ENCODE measurements at regions not wholly inside any gene's neighbourhood (a gene's known extent, or its start where the extent isn't known, plus 50 kb on each side); places are given as distances from the start of the nearest gene placed in this dataset.

DNA sequence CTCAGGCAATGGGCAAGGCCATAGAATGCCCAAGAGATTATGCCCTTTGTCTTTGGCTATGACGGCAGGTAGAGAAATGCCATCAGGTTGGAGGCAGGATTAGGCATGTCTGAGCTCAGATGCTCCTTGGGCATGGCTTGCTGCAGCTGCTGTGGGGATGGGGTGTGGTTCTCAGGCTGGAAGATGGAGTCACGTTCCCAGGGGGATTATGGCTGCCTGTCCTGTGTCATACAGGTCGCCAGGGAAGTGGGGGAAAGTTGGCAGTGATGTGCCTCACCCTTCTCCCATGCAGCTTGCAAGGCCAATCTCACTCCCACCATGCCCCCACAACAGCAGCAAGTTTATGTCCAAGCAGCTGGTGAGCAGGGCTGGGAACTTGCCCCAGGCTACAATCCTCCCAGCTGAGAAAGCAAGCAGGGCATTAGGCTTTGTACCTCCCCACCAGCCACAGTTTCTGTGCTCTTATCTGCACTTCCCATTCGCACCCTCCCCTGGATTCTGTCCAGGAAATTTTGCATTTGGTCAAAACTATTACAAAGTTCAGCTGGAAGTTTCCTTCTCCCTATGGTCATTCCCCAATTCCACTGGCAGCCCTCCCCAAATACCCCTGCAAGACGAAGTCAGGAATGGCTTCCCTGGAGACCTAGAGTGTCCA, 1788.0 kb upstream of the NUDT12 start:
- Mint-ChIP-seq H3K4me3 (no peak overlapping the region), H3K36me3 (no peaks in the 10 kb centered on the region), H3K9me3 (peaks cover 7 to 15% (median 13%) of the 10 kb centered on the region in 3 donors), H3K4me1 (no peaks in the 10 kb centered on the region), H3K27me3 (no peaks in the 10 kb centered on the region), H3K27ac (no peak overlapping the region)
- Histone ChIP-seq H3K4me3 (ENCODE audit: control insufficient read depth in 1 of 2, extremely low read depth in 1 of 2, low read length in 1 of 2) (no peak overlapping the region), H3K27me3 (replicated peaks in 1 of 2; ENCODE audit: control insufficient read depth in 2 of 2, extremely low read depth in 1 of 2, insufficient read depth in 2 of 2, low read length in 1 of 2) (no peaks in the 10 kb centered on the region), H3K4me1 (ENCODE audit: control insufficient read depth in 1 of 2, extremely low read depth in 1 of 2, insufficient read depth in 2 of 2, low read length in 2 of 2) (no peaks in the 10 kb centered on the region), H3K9me3 (no peaks in the 10 kb centered on the region), H3K27ac (ENCODE audit: low read length) (no peak overlapping the region), H3K36me3 (ENCODE audit: control insufficient read depth in 2 of 2, extremely low read depth in 1 of 2, insufficient read depth in 1 of 2, low read length in 1 of 2) (no peaks in the 10 kb centered on the region)
- CTCF ChIA-PET, result no interaction called here
- POLR2A ChIA-PET, result no interaction called here
- WGBS (ENCODE audit: insufficient coverage), result 100% methylated on average over 2 of the region's 5 CpGs
- no peak for ATAC-seq (replicated peaks in 1 of 4)
- DNase-seq, result no peak

DNA sequence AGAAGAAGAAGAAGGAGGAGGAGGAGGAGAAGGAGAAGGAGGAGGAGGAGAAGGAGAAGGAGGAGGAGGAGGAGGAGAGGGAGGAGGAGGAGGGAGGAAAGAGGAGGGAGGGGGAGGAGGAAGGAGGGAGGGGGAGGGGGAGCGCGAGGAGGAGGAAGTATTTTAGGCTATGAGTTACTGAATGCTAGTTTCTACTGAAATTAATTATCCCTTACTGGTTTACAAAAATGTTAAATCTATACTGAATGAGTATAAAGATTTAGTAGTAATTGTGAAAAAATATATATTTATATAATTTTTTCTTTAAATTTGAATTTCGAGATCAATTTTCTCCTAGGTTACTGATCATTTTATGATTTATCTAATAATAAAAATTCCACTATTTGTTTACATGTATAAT, 1769.0 kb upstream of the NUDT12 start:
- H3K36me3 ChIP-seq (ENCODE audit: control insufficient read depth in 2 of 2, extremely low read depth in 1 of 2, insufficient read depth in 1 of 2, low read length in 1 of 2), result no peaks in the 10 kb centered on the region
- Mint-ChIP-seq H3K9me3 (peaks cover 5 to 17% (median 9%) of the 10 kb centered on the region in 3 donors), H3K27me3 (no peaks in the 10 kb centered on the region), H3K4me1 (no peaks in the 10 kb centered on the region), H3K27ac (no peak overlapping the region), H3K4me3 (no peak overlapping the region), H3K36me3 (no peaks in the 10 kb centered on the region)
- no peaks in the 10 kb centered on the region for H3K4me1 ChIP-seq (ENCODE audit: control insufficient read depth in 1 of 2, extremely low read depth in 1 of 2, insufficient read depth in 2 of 2, low read length in 2 of 2)
- ChIA-PET CTCF (no interaction called here), POLR2A (no interaction called here)
- peaks cover 2% of the 10 kb centered on the region for H3K9me3 ChIP-seq
- no peaks in the 10 kb centered on the region for H3K27me3 ChIP-seq (replicated peaks in 1 of 2; ENCODE audit: control insufficient read depth in 2 of 2, extremely low read depth in 1 of 2, insufficient read depth in 2 of 2, low read length in 1 of 2)
- no peak overlapping the region for H3K27ac ChIP-seq (ENCODE audit: low read length)
- WGBS (ENCODE audit: insufficient coverage), result no CpG with 5 or more reads among the region's 3 CpGs
- H3K4me3 ChIP-seq (ENCODE audit: control insufficient read depth in 1 of 2, extremely low read depth in 1 of 2, low read length in 1 of 2), result no peak overlapping the region
- ATAC-seq (replicated peaks in 1 of 4) (no peak), DNase-seq (no peak)

GRCh38 chr5:105330185-105330584, 1767.6 kb upstream of the NUDT12 start:
- H3K27ac ChIP-seq (ENCODE audit: low read length), result no peak overlapping the region
- Mint-ChIP-seq H3K27me3 (no peaks in the 10 kb centered on the region), H3K36me3 (no peaks in the 10 kb centered on the region), H3K27ac (no peak overlapping the region), H3K9me3 (peaks cover 0 to 6% (median 4%) of the 10 kb centered on the region in 3 donors), H3K4me1 (no peaks in the 10 kb centered on the region), H3K4me3 (no peak overlapping the region)
- H3K27me3 ChIP-seq (replicated peaks in 1 of 2; ENCODE audit: control insufficient read depth in 2 of 2, extremely low read depth in 1 of 2, insufficient read depth in 2 of 2, low read length in 1 of 2), result no peaks in the 10 kb centered on the region
- no peak for ATAC-seq (replicated peaks in 1 of 4)
- ChIA-PET POLR2A (no interaction called here), CTCF (no interaction called here)
- no peaks in the 10 kb centered on the region for H3K36me3 ChIP-seq (ENCODE audit: control insufficient read depth in 2 of 2, extremely low read depth in 1 of 2, insufficient read depth in 1 of 2, low read length in 1 of 2)
- WGBS (ENCODE audit: insufficient coverage), result 60% methylated on average over 1 of the region's 1 CpG
- DNase-seq, result no peak
- no peaks in the 10 kb centered on the region for H3K4me1 ChIP-seq (ENCODE audit: control insufficient read depth in 1 of 2, extremely low read depth in 1 of 2, insufficient read depth in 2 of 2, low read length in 2 of 2)
- peaks cover 1% of the 10 kb centered on the region for H3K9me3 ChIP-seq
- no peak overlapping the region for H3K4me3 ChIP-seq (ENCODE audit: control insufficient read depth in 1 of 2, extremely low read depth in 1 of 2, low read length in 1 of 2)

- no peak for ATAC-seq (replicated peaks in 1 of 4)
- Histone ChIP-seq H3K27me3 (replicated peaks in 1 of 2; ENCODE audit: control insufficient read depth in 2 of 2, extremely low read depth in 1 of 2, insufficient read depth in 2 of 2, low read length in 1 of 2) (no peaks in the 10 kb centered on the region), H3K4me3 (ENCODE audit: control insufficient read depth in 1 of 2, extremely low read depth in 1 of 2, low read length in 1 of 2) (no peak overlapping the region), H3K4me1 (ENCODE audit: control insufficient read depth in 1 of 2, extremely low read depth in 1 of 2, insufficient read depth in 2 of 2, low read length in 2 of 2) (no peaks in the 10 kb centered on the region), H3K9me3 (no peaks in the 10 kb centered on the region), H3K27ac (ENCODE audit: low read length) (no peak overlapping the region), H3K36me3 (ENCODE audit: control insufficient read depth in 2 of 2, extremely low read depth in 1 of 2, insufficient read depth in 1 of 2, low read length in 1 of 2) (no peaks in the 10 kb centered on the region)
- Mint-ChIP-seq H3K36me3 (no peaks in the 10 kb centered on the region), H3K9me3 (peaks cover 9 to 13% (median 13%) of the 10 kb centered on the region in 3 donors), H3K4me3 (no peak overlapping the region), H3K4me1 (no peaks in the 10 kb centered on the region), H3K27me3 (no peaks in the 10 kb centered on the region), H3K27ac (no peak overlapping the region)
- CTCF ChIA-PET, result no interaction called here
- POLR2A ChIA-PET, result no interaction called here
- WGBS (ENCODE audit: insufficient coverage), result no CpG with 5 or more reads among the region's 1 CpG
- no peak for DNase-seq
Observed at GRCh38 chr5:105304859-105305258, 1742.3 kb upstream of the NUDT12 start.

- ATAC-seq (replicated peaks in 1 of 4) (no peak), DNase-seq (no peak)
- H3K4me1 Mint-ChIP-seq, result no peaks in the 10 kb centered on the region
- no peak overlapping the region for H3K4me3 Mint-ChIP-seq
- Histone ChIP-seq H3K27me3 (replicated peaks in 1 of 2; ENCODE audit: control insufficient read depth in 2 of 2, extremely low read depth in 1 of 2, insufficient read depth in 2 of 2, low read length in 1 of 2) (no peaks in the 10 kb centered on the region), H3K27ac (ENCODE audit: low read length) (no peak overlapping the region), H3K4me1 (ENCODE audit: control insufficient read depth in 1 of 2, extremely low read depth in 1 of 2, insufficient read depth in 2 of 2, low read length in 2 of 2) (no peaks in the 10 kb centered on the region), H3K36me3 (ENCODE audit: control insufficient read depth in 2 of 2, extremely low read depth in 1 of 2, insufficient read depth in 1 of 2, low read length in 1 of 2) (no peaks in the 10 kb centered on the region), H3K9me3 (no peaks in the 10 kb centered on the region), H3K4me3 (ENCODE audit: control insufficient read depth in 1 of 2, extremely low read depth in 1 of 2, low read length in 1 of 2) (no peak overlapping the region)
- H3K27me3 Mint-ChIP-seq, result no peaks in the 10 kb centered on the region
- no peak overlapping the region for H3K27ac Mint-ChIP-seq
- no peaks in the 10 kb centered on the region for H3K36me3 Mint-ChIP-seq
- peaks cover 5 to 17% (median 15%) of the 10 kb centered on the region in 3 donors for H3K9me3 Mint-ChIP-seq
- ChIA-PET CTCF (no interaction called here), POLR2A (no interaction called here)
Observed at GRCh38 chr5:105288946-105289345, 1726.4 kb upstream of the NUDT12 start.

DNA sequence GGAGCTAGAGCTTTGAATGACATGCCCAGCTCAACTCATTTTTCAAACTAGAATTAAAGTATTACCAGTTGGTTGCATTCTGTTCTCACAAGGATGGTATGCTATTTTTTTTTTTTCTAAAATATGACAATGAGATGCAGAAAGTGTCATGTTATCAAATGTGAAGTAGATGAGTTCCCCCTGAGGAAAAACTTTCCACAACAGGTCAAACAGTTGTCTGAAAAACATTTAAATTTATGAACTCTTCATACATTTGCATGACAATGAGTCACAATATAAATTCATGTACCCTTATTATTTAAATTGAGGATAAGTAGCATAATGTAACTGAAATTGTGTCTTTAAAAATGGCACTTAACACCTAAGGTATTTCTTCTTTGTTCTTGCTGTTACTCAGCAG, 1720.5 kb upstream of the NUDT12 start:
- CTCF ChIA-PET, result no interaction called here
- Histone ChIP-seq H3K36me3 (ENCODE audit: control insufficient read depth in 2 of 2, extremely low read depth in 1 of 2, insufficient read depth in 1 of 2, low read length in 1 of 2) (no peaks in the 10 kb centered on the region), H3K4me3 (ENCODE audit: control insufficient read depth in 1 of 2, extremely low read depth in 1 of 2, low read length in 1 of 2) (no peak overlapping the region), H3K4me1 (ENCODE audit: control insufficient read depth in 1 of 2, extremely low read depth in 1 of 2, insufficient read depth in 2 of 2, low read length in 2 of 2) (no peaks in the 10 kb centered on the region), H3K27ac (ENCODE audit: low read length) (no peak overlapping the region), H3K9me3 (no peaks in the 10 kb centered on the region), H3K27me3 (replicated peaks in 1 of 2; ENCODE audit: control insufficient read depth in 2 of 2, extremely low read depth in 1 of 2, insufficient read depth in 2 of 2, low read length in 1 of 2) (no peaks in the 10 kb centered on the region)
- H3K36me3 Mint-ChIP-seq, result no peaks in the 10 kb centered on the region
- H3K4me1 Mint-ChIP-seq, result no peaks in the 10 kb centered on the region
- POLR2A ChIA-PET, result no interaction called here
- ATAC-seq (replicated peaks in 1 of 4), result no peak
- H3K27me3 Mint-ChIP-seq, result no peaks in the 10 kb centered on the region
- no peak overlapping the region for H3K4me3 Mint-ChIP-seq
- peaks cover 5 to 13% (median 6%) of the 10 kb centered on the region in 3 donors for H3K9me3 Mint-ChIP-seq
- H3K27ac Mint-ChIP-seq, result no peak overlapping the region
- DNase-seq, result no peak

DNA sequence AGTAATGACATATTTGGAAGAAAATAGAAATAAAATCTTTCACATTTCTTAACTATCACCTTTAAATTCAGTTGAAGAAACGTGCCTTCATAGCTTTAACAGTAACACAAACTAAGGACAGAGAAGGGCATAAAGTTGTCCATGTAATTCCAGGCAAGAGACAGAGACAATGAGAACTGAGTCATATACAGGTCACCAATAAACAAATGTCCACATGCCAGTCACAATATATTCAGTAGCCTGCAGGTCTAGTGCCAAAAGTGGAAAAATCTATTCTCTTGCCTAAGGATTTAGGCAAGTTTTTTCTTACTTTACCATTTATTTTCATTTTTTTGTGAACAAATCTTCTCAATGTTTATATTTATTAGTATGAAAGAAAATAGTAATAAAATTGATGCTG, 1711.5 kb upstream of the NUDT12 start:
- Histone ChIP-seq H3K9me3 (no peaks in the 10 kb centered on the region), H3K4me1 (ENCODE audit: control insufficient read depth in 1 of 2, extremely low read depth in 1 of 2, insufficient read depth in 2 of 2, low read length in 2 of 2) (no peaks in the 10 kb centered on the region), H3K27me3 (replicated peaks in 1 of 2; ENCODE audit: control insufficient read depth in 2 of 2, extremely low read depth in 1 of 2, insufficient read depth in 2 of 2, low read length in 1 of 2) (no peaks in the 10 kb centered on the region), H3K4me3 (ENCODE audit: control insufficient read depth in 1 of 2, extremely low read depth in 1 of 2, low read length in 1 of 2) (no peak overlapping the region), H3K27ac (ENCODE audit: low read length) (no peak overlapping the region), H3K36me3 (ENCODE audit: control insufficient read depth in 2 of 2, extremely low read depth in 1 of 2, insufficient read depth in 1 of 2, low read length in 1 of 2) (no peaks in the 10 kb centered on the region)
- DNase-seq (no peak), ATAC-seq (replicated peaks in 1 of 4) (no peak)
- Mint-ChIP-seq H3K4me3 (no peak overlapping the region), H3K4me1 (no peaks in the 10 kb centered on the region), H3K27me3 (no peaks in the 10 kb centered on the region), H3K36me3 (no peaks in the 10 kb centered on the region), H3K9me3 (peaks cover 5 to 15% (median 15%) of the 10 kb centered on the region in 3 donors), H3K27ac (no peak overlapping the region)
- ChIA-PET CTCF (no interaction called here), POLR2A (no interaction called here)
- WGBS (ENCODE audit: insufficient coverage), result no CpG with 5 or more reads among the region's 1 CpG

Data from T-cell (primary cell).